Activated T-cell treated with anti-CD3 and anti-CD28 coated beads, Interleukin-2, amount 50 U/mL, for 72 hours (primary cell): ENCODE measurements at regions not wholly inside any gene's neighbourhood (a gene's known extent, or its start where the extent isn't known, plus 50 kb on each side); places are given as distances from the start of the nearest gene placed in this dataset.

Experiments used
- ATAC-seq, 2 donors: fragments of 150-1000 bp; cut with Tn5 transposase; replicated peaks in 1 of 2; 2 replicates each; pipeline ENCODE4 v1.10.0; 2021; ENCODE audit warnings: moderate library complexity in 2 of 2, mild to moderate bottlenecking in 1 of 2
- DNase-seq, 2 donors: peaks; one replicate each; pipeline ENCODE4 v3.0.0; 2021 to 2022; ENCODE audit warnings: mixed read lengths in 1 of 2
- H3K27ac Mint-ChIP-seq: one replicate; pipeline ENCODE4 v1.8.0; 2022; ENCODE audit warnings: mild to moderate bottlenecking, moderate library complexity, mixed read lengths
- H3K27me3 Mint-ChIP-seq: one replicate; pipeline ENCODE4 v1.8.0; 2022; ENCODE audit warnings: low read depth, mixed read lengths
- H3K36me3 Mint-ChIP-seq, 2 donors: one replicate each; pipeline ENCODE4 v1.8.0; 2022; ENCODE audit warnings: mixed read lengths in 2 of 2, mild to moderate bottlenecking in 1 of 2; ENCODE audit not compliant: insufficient read depth in 2 of 2
- H3K4me1 Mint-ChIP-seq: one replicate; pipeline ENCODE4 v1.8.0; 2022; ENCODE audit warnings: low read depth, mixed read lengths
- H3K4me3 Mint-ChIP-seq, 2 donors: one replicate each; pipeline ENCODE4 v1.8.0; 2022; ENCODE audit warnings: mild to moderate bottlenecking in 2 of 2, mixed read lengths in 2 of 2, moderate library complexity in 2 of 2
- H3K9me3 Mint-ChIP-seq, 2 donors: one replicate each; pipeline ENCODE4 v1.8.0; 2022; ENCODE audit warnings: mixed read lengths in 2 of 2

DNA sequence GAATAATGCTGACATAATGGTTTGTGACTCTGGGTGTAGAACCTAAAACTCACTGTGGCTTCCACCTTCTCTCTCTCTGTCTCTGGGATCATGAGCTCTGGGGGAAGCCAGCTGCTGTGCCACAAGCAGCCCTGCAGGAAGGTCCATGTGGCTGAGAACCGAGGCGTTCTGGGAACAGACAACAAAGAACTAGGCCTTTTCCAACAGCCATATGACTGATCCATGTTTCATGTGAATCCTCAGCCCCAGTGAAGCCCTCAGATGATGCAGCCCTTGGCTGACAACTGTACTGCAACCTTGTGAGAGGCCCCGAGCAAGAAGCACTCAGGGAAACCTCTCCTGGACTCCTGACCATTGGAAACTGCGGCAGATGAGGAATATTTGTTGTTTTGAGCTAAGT, 56.6 kb downstream of the HLA-G start:
- Mint-ChIP-seq H3K4me1 (peaks cover 9% of the 10 kb centered on the region), H3K36me3 (peaks cover 4 to 6% of the 10 kb centered on the region in 2 donors), H3K4me3 (no peak overlapping the region), H3K27me3 (peaks cover 6% of the 10 kb centered on the region), H3K9me3 (no peaks in the 10 kb centered on the region), H3K27ac (no peak overlapping the region)
- ATAC-seq (no peak), DNase-seq (no peak)

- DNase-seq, result no peak
- H3K4me3 Mint-ChIP-seq, result peak overlapping the region; percentile 93 to 96
- H3K4me1 Mint-ChIP-seq, result peaks cover 9% of the 10 kb centered on the region
- peak overlapping the region; percentile 98 for H3K27ac Mint-ChIP-seq
- no peak for ATAC-seq
- peaks cover 3 to 4% of the 10 kb centered on the region in 2 donors for H3K36me3 Mint-ChIP-seq
- peaks cover 6% of the 10 kb centered on the region for H3K27me3 Mint-ChIP-seq
- H3K9me3 Mint-ChIP-seq, result no peaks in the 10 kb centered on the region
Observed at GRCh38 chr6:29886701-29887100, 55.6 kb upstream of the HLA-A start.

- Mint-ChIP-seq H3K4me3 (peak overlapping the region; percentile 93 to 96), H3K36me3 (peaks cover 2 to 4% of the 10 kb centered on the region in 2 donors), H3K27ac (peak overlapping the region; percentile 98), H3K9me3 (no peaks in the 10 kb centered on the region), H3K4me1 (peaks cover 9% of the 10 kb centered on the region), H3K27me3 (peaks cover 6% of the 10 kb centered on the region)
- ATAC-seq, result peak; percentile 12 to 76
- peak; percentile 51 to 71 for DNase-seq
Observed at GRCh38 chr6:29887330-29887818, 55.0 kb upstream of the HLA-A start.

GRCh38 chr6:29887819-29888776, 54.2 kb upstream of the HLA-A start:
- ATAC-seq (peak; percentile 84 to 95), DNase-seq (peak; percentile 92 to 94)
- Mint-ChIP-seq H3K4me1 (peaks cover 9% of the 10 kb centered on the region), H3K27ac (peak overlapping the region; percentile 98), H3K36me3 (peaks cover 2 to 4% of the 10 kb centered on the region in 2 donors), H3K27me3 (peaks cover 6% of the 10 kb centered on the region), H3K4me3 (peak overlapping the region; percentile 93 to 96), H3K9me3 (no peaks in the 10 kb centered on the region)
